Endothelial cell (in vitro differentiated cells): ENCODE measurements at regions not wholly inside any gene's neighbourhood (a gene's known extent, or its start where the extent isn't known, plus 50 kb on each side); places are given as distances from the start of the nearest gene placed in this dataset.
A peak's percentile ranks its signal among the peaks of the same experiment; 100 is the strongest.

Source experiments
- DNase-seq: peaks from one replicate; pipeline ENCODE4 v3.0.0; 2021; ENCODE audit warnings: low spot score
- H3K27ac Mint-ChIP-seq: one replicate; pipeline ENCODE4 v1.8.0; 2021; ENCODE audit warnings: mixed read lengths, inconsistent platforms; ENCODE audit not compliant: unreplicated experiment
- H3K27me3 Mint-ChIP-seq: one replicate; pipeline ENCODE4 v1.8.0; 2021; ENCODE audit warnings: mild to moderate bottlenecking, moderate library complexity, mixed read lengths, inconsistent platforms; ENCODE audit not compliant: unreplicated experiment
- H3K36me3 Mint-ChIP-seq: one replicate; pipeline ENCODE4 v1.8.0; 2021; ENCODE audit warnings: mild to moderate bottlenecking, low read depth, mixed read lengths, inconsistent platforms; ENCODE audit not compliant: unreplicated experiment
- H3K4me1 Mint-ChIP-seq: one replicate; pipeline ENCODE4 v1.8.0; 2021; ENCODE audit warnings: mild to moderate bottlenecking, mixed read lengths, inconsistent platforms; ENCODE audit not compliant: unreplicated experiment
- H3K4me3 Mint-ChIP-seq: one replicate; pipeline ENCODE4 v1.8.0; 2021; ENCODE audit warnings: mild to moderate bottlenecking, mixed read lengths, inconsistent platforms; ENCODE audit not compliant: unreplicated experiment
- H3K9me3 Mint-ChIP-seq: one replicate; pipeline ENCODE4 v1.8.0; 2021; ENCODE audit warnings: mixed read lengths, inconsistent platforms; ENCODE audit not compliant: unreplicated experiment
- CTCF ChIP-seq: fragments of 200-600 bp; sonication (generic); IDR thresholded peaks from one replicate; pipeline ENCODE4 v1.5.0; 2021; ENCODE audit warnings: antibody characterized with exemption; ENCODE audit not compliant: unreplicated experiment

GRCh38 chr1:90346349-90346748, 351.4 kb downstream of the ZNF326 start:
- Mint-ChIP-seq H3K27me3 (peaks cover 3% of the 10 kb centered on the region), H3K4me3 (no peak overlapping the region), H3K9me3 (peaks cover 6% of the 10 kb centered on the region), H3K4me1 (peaks cover 38% of the 10 kb centered on the region), H3K36me3 (peaks cover 6% of the 10 kb centered on the region), H3K27ac (no peak overlapping the region)
- no peak for DNase-seq
- TF ChIP-seq CTCF = no peak

DNA sequence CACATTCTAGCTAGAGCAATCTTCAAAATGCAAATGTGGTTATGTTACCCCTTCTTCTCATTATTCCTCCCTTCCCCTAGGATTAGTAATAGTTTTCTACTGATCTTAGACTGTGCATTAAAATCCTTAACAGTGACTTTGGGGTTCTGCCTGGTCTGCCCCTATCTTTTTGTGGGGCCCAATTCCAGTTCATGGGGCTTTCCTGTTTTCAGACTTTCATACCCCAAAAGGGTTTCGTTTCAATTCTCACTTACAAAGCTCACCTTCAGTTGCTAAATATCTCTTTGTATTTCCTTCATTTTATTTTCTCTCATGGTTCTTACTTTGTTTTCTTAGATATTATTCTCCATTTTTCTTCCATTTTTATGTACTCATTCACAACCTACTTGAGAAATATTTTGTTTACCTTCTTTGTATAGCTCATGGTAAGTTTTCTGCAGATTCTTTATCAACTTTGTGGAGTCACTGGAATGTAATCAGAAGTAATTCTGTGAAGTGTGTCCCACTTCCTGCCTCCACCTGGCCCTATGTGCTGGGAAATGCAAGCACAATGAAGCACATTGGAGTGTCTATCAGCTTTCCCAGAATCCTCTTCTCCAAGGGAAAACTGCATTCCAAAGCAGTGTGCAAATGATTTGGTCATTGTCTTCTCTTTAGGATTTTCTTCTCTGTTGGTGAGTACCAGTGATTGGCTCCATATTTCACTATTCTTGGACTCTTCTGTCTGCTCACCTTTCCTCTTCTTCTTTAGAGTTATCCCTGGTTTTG, 350.2 kb downstream of the ZNF326 start:
- Mint-ChIP-seq H3K9me3 (peaks cover 6% of the 10 kb centered on the region), H3K36me3 (peaks cover 6% of the 10 kb centered on the region), H3K27ac (peak overlapping the region; percentile 90), H3K27me3 (peaks cover 3% of the 10 kb centered on the region), H3K4me3 (no peak overlapping the region), H3K4me1 (peaks cover 48% of the 10 kb centered on the region)
- no peak for TF ChIP-seq CTCF
- no peak for DNase-seq

- H3K27me3 Mint-ChIP-seq = no peaks in the 10 kb centered on the region
- no peak overlapping the region for H3K4me3 Mint-ChIP-seq
- peaks cover 54% of the 10 kb centered on the region for H3K4me1 Mint-ChIP-seq
- H3K36me3 Mint-ChIP-seq = no peaks in the 10 kb centered on the region
- H3K27ac Mint-ChIP-seq = no peak overlapping the region
- no peaks in the 10 kb centered on the region for H3K9me3 Mint-ChIP-seq
- no peak for TF ChIP-seq CTCF
- no peak for DNase-seq
Observed at GRCh38 chr1:90341516-90341915, 346.6 kb downstream of the ZNF326 start.

GRCh38 chr1:90340606-90341005, 345.7 kb downstream of the ZNF326 start:
- no peak overlapping the region for H3K4me3 Mint-ChIP-seq
- TF ChIP-seq CTCF = no peak
- peak overlapping the region; percentile 84 for H3K27ac Mint-ChIP-seq
- H3K4me1 Mint-ChIP-seq = peaks cover 50% of the 10 kb centered on the region
- H3K27me3 Mint-ChIP-seq = no peaks in the 10 kb centered on the region
- no peaks in the 10 kb centered on the region for H3K36me3 Mint-ChIP-seq
- no peak for DNase-seq
- H3K9me3 Mint-ChIP-seq = no peaks in the 10 kb centered on the region

- no peaks in the 10 kb centered on the region for H3K9me3 Mint-ChIP-seq
- H3K27me3 Mint-ChIP-seq = no peaks in the 10 kb centered on the region
- peaks cover 43% of the 10 kb centered on the region for H3K4me1 Mint-ChIP-seq
- H3K27ac Mint-ChIP-seq = no peak overlapping the region
- H3K4me3 Mint-ChIP-seq = no peak overlapping the region
- no peak for TF ChIP-seq CTCF
- H3K36me3 Mint-ChIP-seq = no peaks in the 10 kb centered on the region
- no peak for DNase-seq
Observed at GRCh38 chr1:90339811-90340210, 344.9 kb downstream of the ZNF326 start.
